DOHH2 (cell line): ENCODE measurements at regions not wholly inside any gene's neighbourhood (a gene's known extent, or its start where the extent isn't known, plus 50 kb on each side); places are given as distances from the start of the nearest gene placed in this dataset.

Experiments
- CTCF ChIP-seq: fragments of 200-600 bp; sonication (generic); IDR thresholded peaks from one replicate; pipeline ENCODE4 v1.5.1; 2014; ENCODE audit warnings: antibody characterized with exemption, mild to moderate bottlenecking, low read depth, low read length; ENCODE audit not compliant: poor library complexity, severe bottlenecking
- EZH2phosphoT487 ChIP-seq: fragments of 200-600 bp; sonication (generic); IDR thresholded peaks from 2 replicates; pipeline ENCODE4 v1.6.1; 2017; ENCODE audit warnings: borderline replicate concordance, mild to moderate bottlenecking, antibody characterized with exemption, low read length, moderate library complexity, mixed read lengths

- TF ChIP-seq CTCF (no peak), EZH2phosphoT487 (no peak)
These were observed 582.3 kb downstream of the KCNH5 start for GRCh38 chr14:62462988-62463387.
